Activated CD4-positive, alpha-beta T cell treated with anti-CD3 and anti-CD28 coated beads for 24 hours (primary cell): ENCODE measurements at regions not wholly inside any gene's neighbourhood (a gene's known extent, or its start where the extent isn't known, plus 50 kb on each side); places are given as distances from the start of the nearest gene placed in this dataset.
"Not testable (repeated sequence)": the region's sequence is repeated elsewhere in the genome, so short reads cannot be mapped to it uniquely, and the experiment has no call there.

Source experiments
- DNase-seq, 2 donors: peaks; one replicate each; pipeline ENCODE4 v3.0.0-alpha.2; 2020; ENCODE audit warnings: low read depth in 2 of 2

GRCh38 chr15:45867281-45867680, 232.5 kb downstream of the SQOR start:
- DNase-seq, result no peak

GRCh38 chr15:45868109-45868691, 233.4 kb downstream of the SQOR start:
- DNase-seq, result no peak

GRCh38 chr15:45869034-45869668, 234.3 kb downstream of the SQOR start:
- DNase-seq, result no peak

GRCh38 chr15:45871121-45871855, 236.5 kb downstream of the SQOR start:
- no peak for DNase-seq

- DNase-seq, result no peak
Observed at GRCh38 chr15:45873781-45874180, 239.0 kb downstream of the SQOR start.

GRCh38 chr15:45874566-45874965, 239.7 kb downstream of the SQOR start:
- DNase-seq, result not testable (repeated sequence)

GRCh38 chr15:45884289-45884688, 249.5 kb downstream of the SQOR start:
- DNase-seq, result no peak

GRCh38 chr15:45884755-45885445, 250.1 kb downstream of the SQOR start:
- no peak for DNase-seq

- DNase-seq, result no peak
Observed at GRCh38 chr15:45885801-45886200, 251.0 kb downstream of the SQOR start.

GRCh38 chr15:45891766-45892165, 256.9 kb downstream of the SQOR start:
- DNase-seq, result no peak

- no peak for DNase-seq
Observed at GRCh38 chr15:45892182-45892581, 257.4 kb downstream of the SQOR start.

GRCh38 chr15:45903283-45903682, 268.5 kb downstream of the SQOR start:
- DNase-seq, result no peak

GRCh38 chr15:45904019-45904418, 269.2 kb downstream of the SQOR start:
- DNase-seq, result no peak

- DNase-seq, result no peak
Observed at GRCh38 chr15:45906230-45906629, 271.4 kb downstream of the SQOR start.

- no peak for DNase-seq
Observed at GRCh38 chr15:45910671-45911070, 275.8 kb downstream of the SQOR start.

- DNase-seq, result no peak
Observed at GRCh38 chr15:45913451-45913850, 278.6 kb downstream of the SQOR start.

- no peak for DNase-seq
Observed at GRCh38 chr15:45914425-45914824, 279.6 kb downstream of the SQOR start.

- no peak for DNase-seq
Observed at GRCh38 chr15:45918839-45919238, 284.0 kb downstream of the SQOR start.

- no peak for DNase-seq
Observed at GRCh38 chr15:45919806-45920205, 285.0 kb downstream of the SQOR start.

GRCh38 chr15:45921376-45921775, 286.5 kb downstream of the SQOR start:
- no peak for DNase-seq

GRCh38 chr15:45921978-45922377, 287.1 kb downstream of the SQOR start:
- DNase-seq, result no peak

- DNase-seq, result no peak
Observed at GRCh38 chr15:45941367-45941766, 306.5 kb downstream of the SQOR start.

GRCh38 chr15:45943240-45943639, 308.4 kb downstream of the SQOR start:
- no peak for DNase-seq
